Fibroblast of lung (primary cell): ENCODE measurements at regions not wholly inside any gene's neighbourhood (a gene's known extent, or its start where the extent isn't known, plus 50 kb on each side); places are given as distances from the start of the nearest gene placed in this dataset.

ENCODE experiments used
- DNase-seq, 2 donors: peaks; one replicate each; pipeline versions ENCODE4 v3.0.0 to v3.0.0-alpha.2; 2010; ENCODE audit warnings: low read depth in 2 of 2
- H2AFZ ChIP-seq: 2 replicates; pipeline ENCODE4 v1.5.1; 2012; ENCODE audit warnings: low read length, control low read depth, inconsistent platforms
- H3K27ac ChIP-seq: 2 replicates; pipeline ENCODE4 v1.5.1; 2011; ENCODE audit warnings: low read length, control low read depth; ENCODE audit not compliant: insufficient read depth
- H3K27me3 ChIP-seq: 2 replicates; pipeline ENCODE4 v1.5.1; 2011; ENCODE audit warnings: mild to moderate bottlenecking, low read length; ENCODE audit not compliant: control insufficient read depth, insufficient read depth
- H3K36me3 ChIP-seq: 2 replicates; pipeline ENCODE4 v1.5.1; 2011; ENCODE audit warnings: low read length; ENCODE audit not compliant: control insufficient read depth, insufficient read depth
- H3K4me1 ChIP-seq: 2 replicates; pipeline ENCODE4 v1.5.1; 2011; ENCODE audit warnings: low read length; ENCODE audit not compliant: control insufficient read depth, insufficient read depth; ENCODE audit errors: extremely low read depth
- H3K4me2 ChIP-seq: 2 replicates; pipeline ENCODE4 v1.5.1; 2011; ENCODE audit warnings: low read length, control low read depth; ENCODE audit not compliant: insufficient read depth; ENCODE audit errors: extremely low read depth
- H3K4me3 ChIP-seq, 4 experiments: fragments of 200-600 bp in 1 of 4; sonication (generic) in 1 of 4; replicated peaks in 1 of 4; 2 replicates each; pipeline ENCODE4 v1.5.1; 2011 to 2016; ENCODE audit warnings: low read length in 4 of 4, low read depth in 3 of 4, mild to moderate bottlenecking in 3 of 4, control low read depth in 2 of 4, inconsistent platforms in 1 of 4, mixed read lengths in 1 of 4; ENCODE audit not compliant: insufficient read depth in 1 of 4; ENCODE audit errors: control extremely low read depth in 1 of 4
- H3K79me2 ChIP-seq: 2 replicates; pipeline ENCODE4 v1.5.1; 2012; ENCODE audit warnings: mild to moderate bottlenecking, low read length, inconsistent platforms; ENCODE audit not compliant: control insufficient read depth, insufficient read depth
- H3K9ac ChIP-seq: 2 replicates; pipeline ENCODE4 v1.5.1; 2011; ENCODE audit warnings: mild to moderate bottlenecking, low read length, control low read depth; ENCODE audit not compliant: insufficient read depth
- H3K9me3 ChIP-seq: 2 replicates; pipeline ENCODE4 v1.5.1; 2012; ENCODE audit warnings: low read depth, low read length; ENCODE audit not compliant: control insufficient read depth, insufficient read depth
- H4K20me1 ChIP-seq: 2 replicates; pipeline ENCODE4 v1.5.1; 2011; ENCODE audit warnings: low read length; ENCODE audit not compliant: control insufficient read depth, insufficient read depth; ENCODE audit errors: extremely low read depth
- EZH2 ChIP-seq: IDR thresholded peaks from 2 replicates; pipeline ENCODE4 v1.5.1; 2012; ENCODE audit warnings: low read length, control low read depth, mild to moderate bottlenecking; ENCODE audit errors: missing control alignments
- TF ChIP-seq, protein P1 (sequence below), 2 donors: IDR thresholded peaks in 1 of 2; conservative IDR thresholded peaks in 1 of 2; 1 replicate in 1 of 2; 2 replicates in 1 of 2; pipeline ENCODE4 v1.5.1; 2011 to 2012; ENCODE audit warnings: low read length in 2 of 2, control low read depth in 1 of 2, inconsistent platforms in 1 of 2, low read depth in 1 of 2, mild to moderate bottlenecking in 1 of 2

DNA sequence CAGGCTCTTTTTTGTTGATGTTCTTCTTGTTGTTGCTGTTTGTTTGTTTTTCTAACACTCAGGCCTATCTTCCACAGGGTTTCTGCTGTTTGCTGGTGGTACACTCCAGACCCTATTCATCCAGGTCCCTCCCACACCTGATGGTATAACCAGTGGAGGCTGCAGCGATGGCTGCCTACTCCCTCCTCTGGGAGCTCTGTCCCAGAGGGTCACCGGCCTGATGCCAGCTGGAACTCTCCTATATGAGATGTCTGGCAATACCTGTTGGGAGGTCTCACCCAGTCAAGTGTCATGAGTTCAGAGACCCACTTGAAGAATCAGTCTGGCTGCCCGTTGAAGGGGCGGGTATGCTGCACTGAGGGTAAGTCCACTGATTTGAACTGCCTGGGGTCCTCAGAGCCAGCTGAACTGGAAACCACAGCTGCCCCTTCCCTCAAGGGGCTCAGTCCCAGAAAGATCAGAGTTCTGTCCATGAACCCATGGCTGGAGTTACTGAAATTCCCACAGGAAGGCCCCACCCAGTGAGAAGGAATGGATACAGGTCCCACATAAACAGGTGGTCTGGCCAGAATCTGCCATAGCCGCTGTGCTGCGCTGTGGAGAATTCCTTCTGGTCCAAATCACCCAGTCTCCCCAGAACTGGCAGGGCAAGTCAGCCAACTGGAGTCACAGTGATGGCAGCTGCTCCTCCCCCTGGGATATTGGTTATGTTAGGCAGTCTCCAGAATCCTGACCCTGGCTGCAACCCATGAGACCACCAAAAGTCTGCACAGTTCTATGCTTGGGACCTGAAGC is 664.4 kb downstream of the FRK start:
- Histone ChIP-seq H3K9ac (no peak overlapping the region), H3K4me1 (no peaks in the 10 kb centered on the region), H3K4me2 (no peak overlapping the region), H4K20me1 (no peaks in the 10 kb centered on the region), H3K36me3 (no peaks in the 10 kb centered on the region), H3K4me3 (no peak overlapping the region), H3K9me3 (no peaks in the 10 kb centered on the region), H3K27me3 (no peaks in the 10 kb centered on the region), H2AFZ (no peak overlapping the region), H3K27ac (no peak overlapping the region), H3K79me2 (no peaks in the 10 kb centered on the region)
- DNase-seq: no peak
- TF ChIP-seq, protein P1, sequence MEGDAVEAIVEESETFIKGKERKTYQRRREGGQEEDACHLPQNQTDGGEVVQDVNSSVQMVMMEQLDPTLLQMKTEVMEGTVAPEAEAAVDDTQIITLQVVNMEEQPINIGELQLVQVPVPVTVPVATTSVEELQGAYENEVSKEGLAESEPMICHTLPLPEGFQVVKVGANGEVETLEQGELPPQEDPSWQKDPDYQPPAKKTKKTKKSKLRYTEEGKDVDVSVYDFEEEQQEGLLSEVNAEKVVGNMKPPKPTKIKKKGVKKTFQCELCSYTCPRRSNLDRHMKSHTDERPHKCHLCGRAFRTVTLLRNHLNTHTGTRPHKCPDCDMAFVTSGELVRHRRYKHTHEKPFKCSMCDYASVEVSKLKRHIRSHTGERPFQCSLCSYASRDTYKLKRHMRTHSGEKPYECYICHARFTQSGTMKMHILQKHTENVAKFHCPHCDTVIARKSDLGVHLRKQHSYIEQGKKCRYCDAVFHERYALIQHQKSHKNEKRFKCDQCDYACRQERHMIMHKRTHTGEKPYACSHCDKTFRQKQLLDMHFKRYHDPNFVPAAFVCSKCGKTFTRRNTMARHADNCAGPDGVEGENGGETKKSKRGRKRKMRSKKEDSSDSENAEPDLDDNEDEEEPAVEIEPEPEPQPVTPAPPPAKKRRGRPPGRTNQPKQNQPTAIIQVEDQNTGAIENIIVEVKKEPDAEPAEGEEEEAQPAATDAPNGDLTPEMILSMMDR (conservative IDR thresholded peaks at IDR 0.05 in 1 of 2, IDR thresholded peaks at IDR 0.05 in 1 of 2; ENCODE audit: low read depth in 1 of 2, low read length in 2 of 2): no peak
- no peak for TF ChIP-seq EZH2

DNA sequence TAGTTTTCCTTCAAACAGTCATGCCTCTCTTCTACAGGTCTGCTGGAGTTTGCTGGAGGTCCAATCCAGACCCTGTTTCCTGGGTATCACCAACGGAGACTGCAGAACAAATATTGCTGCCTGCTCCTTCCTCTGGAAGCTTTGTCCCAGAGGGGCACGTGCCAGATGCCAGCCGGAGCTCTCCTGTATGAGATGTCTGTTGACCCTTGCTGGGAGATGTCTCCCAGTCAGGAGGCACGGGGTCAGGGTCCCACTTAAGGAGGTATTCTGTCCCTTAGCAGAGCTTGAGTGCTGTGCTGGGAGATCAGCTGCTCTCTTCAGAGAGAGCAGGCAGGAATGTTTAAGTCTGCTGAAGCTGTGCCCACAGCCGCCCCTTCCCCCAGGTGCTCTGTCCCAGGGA is 666.9 kb downstream of the FRK start:
- H3K4me2 ChIP-seq: no peak overlapping the region
- H3K27ac ChIP-seq: no peak overlapping the region
- no peak overlapping the region for H3K4me3 ChIP-seq
- no peak overlapping the region for H2AFZ ChIP-seq
- no peaks in the 10 kb centered on the region for H3K79me2 ChIP-seq
- H3K9ac ChIP-seq: no peak overlapping the region
- no peaks in the 10 kb centered on the region for H4K20me1 ChIP-seq
- H3K4me1 ChIP-seq: no peaks in the 10 kb centered on the region
- no peaks in the 10 kb centered on the region for H3K27me3 ChIP-seq
- DNase-seq: no peak
- no peak for TF ChIP-seq EZH2
- TF ChIP-seq, protein P1 (conservative IDR thresholded peaks at IDR 0.05 in 1 of 2, IDR thresholded peaks at IDR 0.05 in 1 of 2; ENCODE audit: low read depth in 1 of 2, low read length in 2 of 2): no peak
- no peaks in the 10 kb centered on the region for H3K36me3 ChIP-seq
- H3K9me3 ChIP-seq: no peaks in the 10 kb centered on the region

DNA sequence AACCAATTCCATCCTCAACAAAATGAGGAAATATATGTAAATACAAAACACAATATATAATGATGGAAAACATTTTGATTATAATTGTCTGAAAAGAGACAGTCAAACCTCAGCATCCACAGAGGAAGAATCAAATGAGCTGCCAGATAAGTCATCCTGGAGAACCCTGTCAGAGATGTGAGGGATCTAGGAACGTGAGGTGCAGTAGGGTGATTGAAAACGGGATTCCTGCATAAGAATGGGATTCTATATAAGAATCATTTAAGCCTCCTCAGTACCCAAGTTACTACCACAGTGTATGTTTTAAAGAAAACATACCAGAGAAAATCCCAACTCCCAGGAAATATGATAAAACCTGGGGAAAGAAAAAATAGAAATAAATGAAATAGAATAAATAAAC is 690.5 kb downstream of the FRK start:
- no peak for DNase-seq
- TF ChIP-seq EZH2: no peak
- TF ChIP-seq, protein P1 (conservative IDR thresholded peaks at IDR 0.05 in 1 of 2, IDR thresholded peaks at IDR 0.05 in 1 of 2; ENCODE audit: low read depth in 1 of 2, low read length in 2 of 2): no peak

More for the DNA sequence above, 690.5 kb downstream of the FRK start:
- no peaks in the 10 kb centered on the region for H3K79me2 ChIP-seq
- no peak overlapping the region for H3K9ac ChIP-seq
- H3K9me3 ChIP-seq: no peaks in the 10 kb centered on the region
- no peak overlapping the region for H3K4me3 ChIP-seq
- no peak overlapping the region for H2AFZ ChIP-seq
- no peak overlapping the region for H3K27ac ChIP-seq
- H4K20me1 ChIP-seq: no peaks in the 10 kb centered on the region
- no peaks in the 10 kb centered on the region for H3K27me3 ChIP-seq
- H3K4me2 ChIP-seq: no peak overlapping the region
- no peaks in the 10 kb centered on the region for H3K36me3 ChIP-seq
- no peaks in the 10 kb centered on the region for H3K4me1 ChIP-seq
